A549 (cell line): ENCODE measurements at regions not wholly inside any gene's neighbourhood (a gene's known extent, or its start where the extent isn't known, plus 50 kb on each side); places are given as distances from the start of the nearest gene placed in this dataset.

Experiments used
- EP300 ChIP-seq, 2 experiments: fragments of >200 bp; sonication (Bioruptor Twin); formaldehyde crosslinking; IDR thresholded peaks; 2 replicates in 1 of 2; 3 replicates in 1 of 2; pipeline ENCODE4 v1.6.1; 2016 to 2017
- FOXS1 ChIP-seq: fragments of 250-450 bp; sonication (Bioruptor Pico); IDR thresholded peaks from 2 replicates; pipeline ENCODE4 v1.5.0; 2020; ENCODE audit warnings: mild to moderate bottlenecking, moderate library complexity
- HMGXB4 ChIP-seq: fragments of 250-450 bp; sonication (Bioruptor Pico); IDR thresholded peaks from 2 replicates; pipeline ENCODE4 v1.5.0; 2021; ENCODE audit warnings: mild to moderate bottlenecking, moderate library complexity, borderline replicate concordance
- MAZ ChIP-seq: fragments of 150-350 bp; IDR thresholded peaks from 2 replicates; pipeline ENCODE4 v1.6.1; 2014; ENCODE audit warnings: antibody characterized with exemption, low read depth, low read length, borderline replicate concordance
- POLR2A ChIP-seq: IDR thresholded peaks from 2 replicates; pipeline ENCODE4 v1.6.1; 2012; ENCODE audit warnings: mild to moderate bottlenecking, low read length
- RAD21 ChIP-seq, 2 experiments: fragments of >200 bp in 1 of 2; sonication (Bioruptor Twin) in 1 of 2; formaldehyde crosslinking in 1 of 2; IDR thresholded peaks in 1 of 2; conservative IDR thresholded peaks in 1 of 2; 2 replicates in 1 of 2; 3 replicates in 1 of 2; pipeline ENCODE4 v1.6.1; 2012 to 2018; ENCODE audit warnings: inconsistent platforms in 1 of 2
- ZC3H11A ChIP-seq: fragments of 450-650 bp; IDR thresholded peaks from 2 replicates; pipeline ENCODE4 v1.6.1; 2014; ENCODE audit warnings: antibody characterized with exemption, mild to moderate bottlenecking
- TF ChIP-seq, protein P1 (sequence below): IDR thresholded peaks from 2 replicates; pipeline ENCODE4 v1.6.1; 2012
- TF ChIP-seq, protein P2 (sequence below): fragments of >200 bp; sonication (Bioruptor Twin); formaldehyde crosslinking; IDR thresholded peaks from 3 replicates; pipeline ENCODE4 v1.5.1; 2016
- TF ChIP-seq, protein P3 (sequence below): fragments of 200-600 bp; sonication (generic); IDR thresholded peaks from 2 replicates; pipeline ENCODE4 v1.6.1; 2016; ENCODE audit warnings: antibody characterized with exemption, mild to moderate bottlenecking, moderate library complexity
- TF ChIP-seq, protein P4 (sequence below): fragments of >200 bp; sonication (Bioruptor Twin); formaldehyde crosslinking; IDR thresholded peaks from 3 replicates; pipeline ENCODE4 v1.6.1; 2016

GRCh38 chrY:19303136-19303535 lies 441.4 kb downstream of the KDM5D start:
- TF ChIP-seq, protein P1, sequence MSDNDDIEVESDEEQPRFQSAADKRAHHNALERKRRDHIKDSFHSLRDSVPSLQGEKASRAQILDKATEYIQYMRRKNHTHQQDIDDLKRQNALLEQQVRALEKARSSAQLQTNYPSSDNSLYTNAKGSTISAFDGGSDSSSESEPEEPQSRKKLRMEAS, result no peak
- TF ChIP-seq, protein P2, sequence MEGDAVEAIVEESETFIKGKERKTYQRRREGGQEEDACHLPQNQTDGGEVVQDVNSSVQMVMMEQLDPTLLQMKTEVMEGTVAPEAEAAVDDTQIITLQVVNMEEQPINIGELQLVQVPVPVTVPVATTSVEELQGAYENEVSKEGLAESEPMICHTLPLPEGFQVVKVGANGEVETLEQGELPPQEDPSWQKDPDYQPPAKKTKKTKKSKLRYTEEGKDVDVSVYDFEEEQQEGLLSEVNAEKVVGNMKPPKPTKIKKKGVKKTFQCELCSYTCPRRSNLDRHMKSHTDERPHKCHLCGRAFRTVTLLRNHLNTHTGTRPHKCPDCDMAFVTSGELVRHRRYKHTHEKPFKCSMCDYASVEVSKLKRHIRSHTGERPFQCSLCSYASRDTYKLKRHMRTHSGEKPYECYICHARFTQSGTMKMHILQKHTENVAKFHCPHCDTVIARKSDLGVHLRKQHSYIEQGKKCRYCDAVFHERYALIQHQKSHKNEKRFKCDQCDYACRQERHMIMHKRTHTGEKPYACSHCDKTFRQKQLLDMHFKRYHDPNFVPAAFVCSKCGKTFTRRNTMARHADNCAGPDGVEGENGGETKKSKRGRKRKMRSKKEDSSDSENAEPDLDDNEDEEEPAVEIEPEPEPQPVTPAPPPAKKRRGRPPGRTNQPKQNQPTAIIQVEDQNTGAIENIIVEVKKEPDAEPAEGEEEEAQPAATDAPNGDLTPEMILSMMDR, result no peak
- TF ChIP-seq EP300 (IDR thresholded peaks at IDR 0.05) (no peak), MAZ (no peak), POLR2A (no peak), RAD21 (conservative IDR thresholded peaks at IDR 0.05 in 1 of 2, IDR thresholded peaks at IDR 0.05 in 1 of 2) (no peak), ZC3H11A (no peak), HMGXB4 (CRISPR knock-in tag) (no peak), FOXS1 (CRISPR knock-in tag) (no peak)
- TF ChIP-seq, protein P3, sequence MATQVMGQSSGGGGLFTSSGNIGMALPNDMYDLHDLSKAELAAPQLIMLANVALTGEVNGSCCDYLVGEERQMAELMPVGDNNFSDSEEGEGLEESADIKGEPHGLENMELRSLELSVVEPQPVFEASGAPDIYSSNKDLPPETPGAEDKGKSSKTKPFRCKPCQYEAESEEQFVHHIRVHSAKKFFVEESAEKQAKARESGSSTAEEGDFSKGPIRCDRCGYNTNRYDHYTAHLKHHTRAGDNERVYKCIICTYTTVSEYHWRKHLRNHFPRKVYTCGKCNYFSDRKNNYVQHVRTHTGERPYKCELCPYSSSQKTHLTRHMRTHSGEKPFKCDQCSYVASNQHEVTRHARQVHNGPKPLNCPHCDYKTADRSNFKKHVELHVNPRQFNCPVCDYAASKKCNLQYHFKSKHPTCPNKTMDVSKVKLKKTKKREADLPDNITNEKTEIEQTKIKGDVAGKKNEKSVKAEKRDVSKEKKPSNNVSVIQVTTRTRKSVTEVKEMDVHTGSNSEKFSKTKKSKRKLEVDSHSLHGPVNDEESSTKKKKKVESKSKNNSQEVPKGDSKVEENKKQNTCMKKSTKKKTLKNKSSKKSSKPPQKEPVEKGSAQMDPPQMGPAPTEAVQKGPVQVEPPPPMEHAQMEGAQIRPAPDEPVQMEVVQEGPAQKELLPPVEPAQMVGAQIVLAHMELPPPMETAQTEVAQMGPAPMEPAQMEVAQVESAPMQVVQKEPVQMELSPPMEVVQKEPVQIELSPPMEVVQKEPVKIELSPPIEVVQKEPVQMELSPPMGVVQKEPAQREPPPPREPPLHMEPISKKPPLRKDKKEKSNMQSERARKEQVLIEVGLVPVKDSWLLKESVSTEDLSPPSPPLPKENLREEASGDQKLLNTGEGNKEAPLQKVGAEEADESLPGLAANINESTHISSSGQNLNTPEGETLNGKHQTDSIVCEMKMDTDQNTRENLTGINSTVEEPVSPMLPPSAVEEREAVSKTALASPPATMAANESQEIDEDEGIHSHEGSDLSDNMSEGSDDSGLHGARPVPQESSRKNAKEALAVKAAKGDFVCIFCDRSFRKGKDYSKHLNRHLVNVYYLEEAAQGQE, result no peak
- TF ChIP-seq, protein P4, sequence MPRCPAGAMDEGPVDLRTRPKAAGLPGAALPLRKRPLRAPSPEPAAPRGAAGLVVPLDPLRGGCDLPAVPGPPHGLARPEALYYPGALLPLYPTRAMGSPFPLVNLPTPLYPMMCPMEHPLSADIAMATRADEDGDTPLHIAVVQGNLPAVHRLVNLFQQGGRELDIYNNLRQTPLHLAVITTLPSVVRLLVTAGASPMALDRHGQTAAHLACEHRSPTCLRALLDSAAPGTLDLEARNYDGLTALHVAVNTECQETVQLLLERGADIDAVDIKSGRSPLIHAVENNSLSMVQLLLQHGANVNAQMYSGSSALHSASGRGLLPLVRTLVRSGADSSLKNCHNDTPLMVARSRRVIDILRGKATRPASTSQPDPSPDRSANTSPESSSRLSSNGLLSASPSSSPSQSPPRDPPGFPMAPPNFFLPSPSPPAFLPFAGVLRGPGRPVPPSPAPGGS, result no peak
